ENCODE measurements at regions not wholly inside any gene's neighbourhood (a gene's known extent, or its start where the extent isn't known, plus 50 kb on each side); places are given as distances from the start of the nearest gene placed in this dataset.

- no peak overlapping the region for H3K9ac ChIP-seq (ENCODE audit: low read length)
- no peak overlapping the region for H3K27ac ChIP-seq (ENCODE audit: low read depth, low read length)
- H3K36me3 ChIP-seq (ENCODE audit: control insufficient read depth, insufficient read depth, low read length), result no peaks in the 10 kb centered on the region
- H3K9me3 ChIP-seq (ENCODE audit: control insufficient read depth, insufficient read depth, low read depth, low read length), result no peaks in the 10 kb centered on the region
- no peak overlapping the region for H3K4me3 ChIP-seq (ENCODE audit: low read depth, low read length)
- peaks cover 7% of the 10 kb centered on the region; the same call in 1 of the 2 replicates for H3K4me1 ChIP-seq (ENCODE audit: control insufficient read depth, insufficient read depth, low read length)
- no peaks in the 10 kb centered on the region for H3K27me3 ChIP-seq (ENCODE audit: control insufficient read depth, insufficient read depth, low read length)
Observed at GRCh38 chr1:238111081-238111480, 220.4 kb upstream of the ZP4 start.

- H3K27ac ChIP-seq (ENCODE audit: low read depth, low read length), result no peak overlapping the region
- H3K36me3 ChIP-seq (ENCODE audit: control insufficient read depth, insufficient read depth, low read length), result no peaks in the 10 kb centered on the region
- H3K9ac ChIP-seq (ENCODE audit: low read length), result no peak overlapping the region
- peaks cover 7% of the 10 kb centered on the region; the same call in 1 of the 2 replicates for H3K4me1 ChIP-seq (ENCODE audit: control insufficient read depth, insufficient read depth, low read length)
- no peaks in the 10 kb centered on the region for H3K27me3 ChIP-seq (ENCODE audit: control insufficient read depth, insufficient read depth, low read length)
- no peak overlapping the region for H3K4me3 ChIP-seq (ENCODE audit: low read depth, low read length)
- H3K9me3 ChIP-seq (ENCODE audit: control insufficient read depth, insufficient read depth, low read depth, low read length), result no peaks in the 10 kb centered on the region
Observed at GRCh38 chr1:238108417-238108816, 217.7 kb upstream of the ZP4 start.

- H3K27me3 ChIP-seq (ENCODE audit: control insufficient read depth, insufficient read depth, low read length), result no peaks in the 10 kb centered on the region
- no peaks in the 10 kb centered on the region for H3K9me3 ChIP-seq (ENCODE audit: control insufficient read depth, insufficient read depth, low read depth, low read length)
- no peaks in the 10 kb centered on the region for H3K36me3 ChIP-seq (ENCODE audit: control insufficient read depth, insufficient read depth, low read length)
- peaks cover 3% of the 10 kb centered on the region; the same call in 1 of the 2 replicates for H3K4me1 ChIP-seq (ENCODE audit: control insufficient read depth, insufficient read depth, low read length)
- no peak overlapping the region for H3K27ac ChIP-seq (ENCODE audit: low read depth, low read length)
- H3K9ac ChIP-seq (ENCODE audit: low read length), result no peak overlapping the region
- no peak overlapping the region for H3K4me3 ChIP-seq (ENCODE audit: low read depth, low read length)
Observed at GRCh38 chr1:238107322-238107721, 216.6 kb upstream of the ZP4 start.

GRCh38 chr1:238104752-238105151 lies 214.0 kb upstream of the ZP4 start:
- no peaks in the 10 kb centered on the region for H3K4me1 ChIP-seq (ENCODE audit: control insufficient read depth, insufficient read depth, low read length)
- no peaks in the 10 kb centered on the region for H3K27me3 ChIP-seq (ENCODE audit: control insufficient read depth, insufficient read depth, low read length)
- H3K9ac ChIP-seq (ENCODE audit: low read length), result no peak overlapping the region
- H3K9me3 ChIP-seq (ENCODE audit: control insufficient read depth, insufficient read depth, low read depth, low read length), result 0 out of 2 replicates have a peak, but pooled peaks cover 2% of the 10 kb centered on the region
- no peak overlapping the region for H3K4me3 ChIP-seq (ENCODE audit: low read depth, low read length)
- H3K27ac ChIP-seq (ENCODE audit: low read depth, low read length), result no peak overlapping the region
- H3K36me3 ChIP-seq (ENCODE audit: control insufficient read depth, insufficient read depth, low read length), result no peaks in the 10 kb centered on the region

GRCh38 chr1:238101923-238102322 lies 211.2 kb upstream of the ZP4 start:
- Histone ChIP-seq H3K9ac (ENCODE audit: low read length) (no peak overlapping the region), H3K4me1 (ENCODE audit: control insufficient read depth, insufficient read depth, low read length) (no peaks in the 10 kb centered on the region), H3K27me3 (ENCODE audit: control insufficient read depth, insufficient read depth, low read length) (no peaks in the 10 kb centered on the region), H3K4me3 (ENCODE audit: low read depth, low read length) (no peak overlapping the region), H3K36me3 (ENCODE audit: control insufficient read depth, insufficient read depth, low read length) (no peaks in the 10 kb centered on the region), H3K27ac (ENCODE audit: low read depth, low read length) (no peak overlapping the region), H3K9me3 (ENCODE audit: control insufficient read depth, insufficient read depth, low read depth, low read length) (0 out of 2 replicates have a peak, but pooled peaks cover 2% of the 10 kb centered on the region)

GRCh38 chr1:238099871-238100270 lies 209.1 kb upstream of the ZP4 start:
- H3K4me3 ChIP-seq (ENCODE audit: low read depth, low read length), result no peak overlapping the region
- H3K27ac ChIP-seq (ENCODE audit: low read depth, low read length), result no peak overlapping the region
- H3K9ac ChIP-seq (ENCODE audit: low read length), result no peak overlapping the region
- H3K4me1 ChIP-seq (ENCODE audit: control insufficient read depth, insufficient read depth, low read length), result no peaks in the 10 kb centered on the region
- H3K9me3 ChIP-seq (ENCODE audit: control insufficient read depth, insufficient read depth, low read depth, low read length), result 0 out of 2 replicates have a peak, but pooled peaks cover 2% of the 10 kb centered on the region
- no peaks in the 10 kb centered on the region for H3K36me3 ChIP-seq (ENCODE audit: control insufficient read depth, insufficient read depth, low read length)
- H3K27me3 ChIP-seq (ENCODE audit: control insufficient read depth, insufficient read depth, low read length), result no peaks in the 10 kb centered on the region

GRCh38 chr1:238089615-238090014 lies 198.9 kb upstream of the ZP4 start:
- H3K9me3 ChIP-seq (ENCODE audit: control insufficient read depth, insufficient read depth, low read depth, low read length), result no peaks in the 10 kb centered on the region
- no peaks in the 10 kb centered on the region for H3K27me3 ChIP-seq (ENCODE audit: control insufficient read depth, insufficient read depth, low read length)
- H3K4me3 ChIP-seq (ENCODE audit: low read depth, low read length), result no peak overlapping the region
- no peak overlapping the region for H3K27ac ChIP-seq (ENCODE audit: low read depth, low read length)
- no peaks in the 10 kb centered on the region for H3K36me3 ChIP-seq (ENCODE audit: control insufficient read depth, insufficient read depth, low read length)
- no peak overlapping the region for H3K9ac ChIP-seq (ENCODE audit: low read length)
- no peaks in the 10 kb centered on the region; the same call in 1 of the 2 replicates for H3K4me1 ChIP-seq (ENCODE audit: control insufficient read depth, insufficient read depth, low read length)

GRCh38 chr1:238088560-238089290 lies 198.0 kb upstream of the ZP4 start:
- no peaks in the 10 kb centered on the region; the same call in 1 of the 2 replicates for H3K4me1 ChIP-seq (ENCODE audit: control insufficient read depth, insufficient read depth, low read length)
- no peak overlapping the region for H3K27ac ChIP-seq (ENCODE audit: low read depth, low read length)
- H3K36me3 ChIP-seq (ENCODE audit: control insufficient read depth, insufficient read depth, low read length), result no peaks in the 10 kb centered on the region
- no peak overlapping the region for H3K4me3 ChIP-seq (ENCODE audit: low read depth, low read length)
- H3K9ac ChIP-seq (ENCODE audit: low read length), result no peak overlapping the region
- no peaks in the 10 kb centered on the region for H3K27me3 ChIP-seq (ENCODE audit: control insufficient read depth, insufficient read depth, low read length)
- H3K9me3 ChIP-seq (ENCODE audit: control insufficient read depth, insufficient read depth, low read depth, low read length), result no peaks in the 10 kb centered on the region

GRCh38 chr1:238073991-238074390 lies 183.3 kb upstream of the ZP4 start:
- Histone ChIP-seq H3K36me3 (ENCODE audit: control insufficient read depth, insufficient read depth, low read length) (no peaks in the 10 kb centered on the region), H3K9ac (ENCODE audit: low read length) (no peak overlapping the region), H3K9me3 (ENCODE audit: control insufficient read depth, insufficient read depth, low read depth, low read length) (peaks cover 6% of the 10 kb centered on the region; the same call in 1 of the 2 replicates), H3K27me3 (ENCODE audit: control insufficient read depth, insufficient read depth, low read length) (no peaks in the 10 kb centered on the region), H3K4me1 (ENCODE audit: control insufficient read depth, insufficient read depth, low read length) (no peaks in the 10 kb centered on the region), H3K27ac (ENCODE audit: low read depth, low read length) (no peak overlapping the region), H3K4me3 (ENCODE audit: low read depth, low read length) (no peak overlapping the region)

GRCh38 chr1:238071061-238071460 lies 180.3 kb upstream of the ZP4 start:
- H3K9me3 ChIP-seq (ENCODE audit: control insufficient read depth, insufficient read depth, low read depth, low read length), result peaks cover 6% of the 10 kb centered on the region; the same call in 1 of the 2 replicates
- H3K27ac ChIP-seq (ENCODE audit: low read depth, low read length), result no peak overlapping the region

GRCh38 chr1:238063454-238063853 lies 172.7 kb upstream of the ZP4 start:
- Histone ChIP-seq H3K27me3 (ENCODE audit: control insufficient read depth, insufficient read depth, low read length) (no peaks in the 10 kb centered on the region), H3K36me3 (ENCODE audit: control insufficient read depth, insufficient read depth, low read length) (no peaks in the 10 kb centered on the region), H3K9me3 (ENCODE audit: control insufficient read depth, insufficient read depth, low read depth, low read length) (peaks cover 6% of the 10 kb centered on the region; the same call in 1 of the 2 replicates), H3K27ac (ENCODE audit: low read depth, low read length) (no peak overlapping the region), H3K4me3 (ENCODE audit: low read depth, low read length) (no peak overlapping the region), H3K4me1 (ENCODE audit: control insufficient read depth, insufficient read depth, low read length) (no peaks in the 10 kb centered on the region), H3K9ac (ENCODE audit: low read length) (no peak overlapping the region)

More at GRCh38 chr1:238071061-238071460, 180.3 kb upstream of the ZP4 start:
- Histone ChIP-seq H3K4me3 (ENCODE audit: low read depth, low read length) (no peak overlapping the region), H3K27me3 (ENCODE audit: control insufficient read depth, insufficient read depth, low read length) (no peaks in the 10 kb centered on the region), H3K4me1 (ENCODE audit: control insufficient read depth, insufficient read depth, low read length) (no peaks in the 10 kb centered on the region), H3K36me3 (ENCODE audit: control insufficient read depth, insufficient read depth, low read length) (no peaks in the 10 kb centered on the region), H3K9ac (ENCODE audit: low read length) (no peak overlapping the region)

All from HUES6 (cell line).